Spleen (tissue), 11 donors: ENCODE measurements at regions not wholly inside any gene's neighbourhood (a gene's known extent, or its start where the extent isn't known, plus 50 kb on each side); places are given as distances from the start of the nearest gene placed in this dataset.

Source experiments
- DNase-seq: peaks from one replicate; pipeline ENCODE4 v3.0.0-alpha.2; 2020
- H3K27ac ChIP-seq, 8 donors: fragments of 200-600 bp; sonication (generic) in 7 of 8; 1 replicate in 4 of 8; 2 replicates in 4 of 8; pipeline versions ENCODE4 v1.5.0 to v1.8.0; 2016 to 2021; ENCODE audit warnings: inconsistent platforms in 4 of 8, mild to moderate bottlenecking in 4 of 8, moderate library complexity in 1 of 8
- H3K27me3 ChIP-seq, 7 donors: fragments of 200-600 bp; sonication (generic) in 6 of 7; replicated peaks in 1 of 7; 1 replicate in 4 of 7; 2 replicates in 3 of 7; pipeline versions ENCODE4 v1.5.0 to v1.8.0; 2016 to 2021; ENCODE audit warnings: inconsistent platforms in 3 of 7, mild to moderate bottlenecking in 1 of 7
- H3K36me3 ChIP-seq, 6 donors: fragments of 200-600 bp; sonication (generic) in 5 of 6; 1 replicate in 4 of 6; 2 replicates in 2 of 6; pipeline versions ENCODE4 v1.5.0 to v1.8.0; 2016 to 2021; ENCODE audit warnings: inconsistent platforms in 2 of 6
- H3K4me1 ChIP-seq, 6 donors: fragments of 200-600 bp; sonication (generic) in 5 of 6; 1 replicate in 3 of 6; 2 replicates in 3 of 6; pipeline versions ENCODE4 v1.5.0 to v1.8.0; 2016 to 2021; ENCODE audit warnings: inconsistent platforms in 3 of 6
- H3K4me3 ChIP-seq, 8 donors: fragments of 200-600 bp; sonication (generic) in 7 of 8; 1 replicate in 4 of 8; 2 replicates in 4 of 8; pipeline versions ENCODE4 v1.5.0 to v1.8.0; 2016 to 2021; ENCODE audit warnings: inconsistent platforms in 4 of 8, mild to moderate bottlenecking in 4 of 8, moderate library complexity in 2 of 8
- H3K9me3 ChIP-seq, 8 donors: fragments of 200-600 bp; sonication (generic) in 7 of 8; 1 replicate in 4 of 8; 2 replicates in 4 of 8; pipeline versions ENCODE4 v1.5.0 to v1.8.0; 2016 to 2021; ENCODE audit warnings: inconsistent platforms in 4 of 8
- POLR2A ChIP-seq, 3 donors: fragments of 450-650 bp; IDR thresholded peaks; one replicate each; pipeline ENCODE4 v1.5.1; 2017; ENCODE audit warnings: antibody characterized with exemption in 3 of 3, mild to moderate bottlenecking in 1 of 3
- POLR2AphosphoS5 ChIP-seq, 3 donors: sonication (generic); formaldehyde crosslinking; IDR thresholded peaks; one replicate each; pipeline ENCODE4 v1.5.1; 2017; ENCODE audit warnings: antibody characterized with exemption in 3 of 3
- WGBS, 5 donors: extraction: QIAGEN DNeasy Blood & Tissue Kit in 3 of 5; methylation state at CpG; one replicate each; pipeline versions ENCODE4 v1.1.5 to v1.1.7; 2013 to 2018; 5-methylcytosine and 5-hydroxymethylcytosine counted together
- intact Hi-C: fragments of 100-400 bp; cut with DNase I; formaldehyde crosslinking; loops from one replicate; pipeline ENCODE4 v1.15.0; 2023; ENCODE audit warnings: low total_unique reads
- TF ChIP-seq, protein P1 (sequence below), 11 experiments: fragments of 200-600 bp in 7 of 11; fragments of 450-650 bp in 4 of 11; sonication (generic) in 4 of 11; IDR thresholded peaks in 8 of 11; conservative IDR thresholded peaks in 3 of 11; 1 replicate in 7 of 11; 2 replicates in 4 of 11; pipeline versions ENCODE4 v1.4.0 to v1.8.0; 2016 to 2021; ENCODE audit warnings: antibody characterized with exemption in 11 of 11, inconsistent platforms in 4 of 11, mild to moderate bottlenecking in 1 of 11
- donor health status: healthy with polysubstance abuse.
- donor health status: DM: no; HTN: no; CAD: no; lungs with moderate emphysema.
- donor health status: DM: no; HTN: no; CAD: no.
- donor health status: Bipolar disorder and iron deficiency.
- donor health status: healthy.
- donor health status: DM: no; HTN: no; CAD: no.
- donor health status: DM: yes; HTN: yes; CAD: no.

DNA sequence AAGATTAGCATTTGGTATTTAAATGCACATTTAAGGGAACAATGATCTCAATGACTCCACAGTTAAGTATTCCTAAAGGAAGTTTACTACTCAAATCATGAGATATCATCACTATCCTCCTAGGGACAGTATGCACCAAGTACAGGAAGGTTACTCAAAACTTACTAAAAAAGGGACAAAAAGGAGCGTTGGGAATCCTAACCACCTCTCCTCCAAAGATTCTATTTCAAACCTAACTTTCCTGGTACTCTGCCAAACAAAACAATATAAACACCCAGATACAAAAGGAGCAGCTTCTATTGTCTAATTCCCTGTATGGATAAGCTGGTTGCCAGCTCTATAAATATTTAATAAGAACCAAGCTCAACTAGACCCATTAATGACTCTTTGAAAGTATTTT is 377.7 kb downstream of the NUAK1 start:
- intact Hi-C loops = no loop called here
- Histone ChIP-seq H3K27me3 (peaks cover 0 to 3% (median 0%) of the 10 kb centered on the region in 7 donors), H3K4me3 (no peak overlapping the region), H3K4me1 (no peaks in the 10 kb centered on the region), H3K27ac (no peak overlapping the region), H3K9me3 (no peaks in the 10 kb centered on the region), H3K36me3 (no peaks in the 10 kb centered on the region)
- no peak for TF ChIP-seq POLR2A (IDR thresholded peaks at IDR 0.05)
- TF ChIP-seq, protein P1, sequence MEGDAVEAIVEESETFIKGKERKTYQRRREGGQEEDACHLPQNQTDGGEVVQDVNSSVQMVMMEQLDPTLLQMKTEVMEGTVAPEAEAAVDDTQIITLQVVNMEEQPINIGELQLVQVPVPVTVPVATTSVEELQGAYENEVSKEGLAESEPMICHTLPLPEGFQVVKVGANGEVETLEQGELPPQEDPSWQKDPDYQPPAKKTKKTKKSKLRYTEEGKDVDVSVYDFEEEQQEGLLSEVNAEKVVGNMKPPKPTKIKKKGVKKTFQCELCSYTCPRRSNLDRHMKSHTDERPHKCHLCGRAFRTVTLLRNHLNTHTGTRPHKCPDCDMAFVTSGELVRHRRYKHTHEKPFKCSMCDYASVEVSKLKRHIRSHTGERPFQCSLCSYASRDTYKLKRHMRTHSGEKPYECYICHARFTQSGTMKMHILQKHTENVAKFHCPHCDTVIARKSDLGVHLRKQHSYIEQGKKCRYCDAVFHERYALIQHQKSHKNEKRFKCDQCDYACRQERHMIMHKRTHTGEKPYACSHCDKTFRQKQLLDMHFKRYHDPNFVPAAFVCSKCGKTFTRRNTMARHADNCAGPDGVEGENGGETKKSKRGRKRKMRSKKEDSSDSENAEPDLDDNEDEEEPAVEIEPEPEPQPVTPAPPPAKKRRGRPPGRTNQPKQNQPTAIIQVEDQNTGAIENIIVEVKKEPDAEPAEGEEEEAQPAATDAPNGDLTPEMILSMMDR (IDR thresholded peaks at IDR 0.05 in 8 of 11, conservative IDR thresholded peaks at IDR 0.05 in 3 of 11) = no peak
- TF ChIP-seq POLR2AphosphoS5 (IDR thresholded peaks at IDR 0.05) = no peak
- 66 to 83% (median 74%) methylated on average over 1 of the region's 1 CpG for WGBS, 5 donors
- no peak for DNase-seq

GRCh38 chr12:105764216-105764835 is 374.4 kb downstream of the NUAK1 start:
- Histone ChIP-seq H3K36me3 (no peaks in the 10 kb centered on the region), H3K27me3 (peaks cover 0 to 3% (median 0%) of the 10 kb centered on the region in 7 donors), H3K4me1 (no peaks in the 10 kb centered on the region), H3K4me3 (no peak overlapping the region), H3K27ac (no peak overlapping the region), H3K9me3 (no peaks in the 10 kb centered on the region)
- DNase-seq = no peak
- intact Hi-C loops = no loop called here
- WGBS, 5 donors = 56 to 72% (median 68%) methylated on average over 10 of the region's 10 CpGs
- TF ChIP-seq, protein P1 (IDR thresholded peaks at IDR 0.05 in 8 of 11, conservative IDR thresholded peaks at IDR 0.05 in 3 of 11) = no peak
- TF ChIP-seq POLR2A (IDR thresholded peaks at IDR 0.05) = no peak

DNA sequence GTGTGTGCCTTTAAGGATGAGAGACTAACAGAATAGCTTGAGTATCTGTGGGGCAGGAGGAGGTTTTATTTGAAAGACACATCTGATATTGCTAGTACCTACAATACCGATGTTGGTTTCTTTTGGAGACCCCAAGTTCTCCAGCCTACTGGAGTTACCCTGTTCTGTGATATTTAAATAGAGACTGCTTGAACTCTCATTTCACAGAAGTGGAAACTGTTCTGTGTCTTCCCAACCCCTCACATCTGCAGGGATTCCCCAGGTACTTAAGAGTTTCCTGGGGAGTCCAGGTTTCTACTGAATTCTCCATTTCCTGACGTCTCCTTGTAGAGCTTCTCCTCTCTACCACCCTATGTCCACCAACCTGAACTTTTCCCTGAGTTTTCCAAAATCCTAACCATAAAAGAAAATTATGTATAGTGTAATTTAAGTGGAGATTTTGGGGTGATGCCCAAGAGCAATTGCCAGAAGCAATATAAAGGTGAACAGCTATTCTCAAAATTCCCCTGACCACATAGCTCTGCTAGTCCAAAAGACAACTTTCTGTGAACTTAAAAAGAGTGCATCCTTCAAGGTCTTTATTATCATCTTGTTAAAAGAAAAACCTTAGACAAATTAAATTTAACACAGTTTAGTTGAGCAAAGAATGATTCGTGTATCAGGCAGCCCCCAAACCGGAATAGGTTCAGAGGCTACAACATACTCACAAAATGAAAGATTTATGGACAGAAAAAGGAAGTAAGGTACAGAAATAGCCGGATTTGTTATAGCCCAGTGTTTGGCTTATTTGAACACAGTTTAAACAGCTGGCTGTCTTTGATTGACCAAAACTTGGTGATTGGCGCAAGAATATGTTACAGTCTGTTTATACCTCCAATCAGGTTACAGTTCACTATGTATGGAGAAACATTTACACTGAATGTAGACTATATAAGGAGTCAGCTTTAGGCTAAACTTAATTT is 373.4 kb downstream of the NUAK1 start:
- TF ChIP-seq POLR2A (IDR thresholded peaks at IDR 0.05) = no peak
- H3K27me3 ChIP-seq = peaks cover 0 to 3% (median 0%) of the 10 kb centered on the region in 7 donors
- H3K4me1 ChIP-seq = no peaks in the 10 kb centered on the region
- DNase-seq = no peak
- no peaks in the 10 kb centered on the region for H3K9me3 ChIP-seq
- intact Hi-C loops = no loop called here
- H3K4me3 ChIP-seq = no peak overlapping the region
- 29 to 47% (median 40%) methylated on average over 6 of the region's 6 CpGs for WGBS, 5 donors
- no peaks in the 10 kb centered on the region for H3K36me3 ChIP-seq
- no peak overlapping the region for H3K27ac ChIP-seq

- Histone ChIP-seq H3K4me3 (no peak overlapping the region), H3K4me1 (no peaks in the 10 kb centered on the region), H3K27me3 (peaks cover 0 to 5% (median 0%) of the 10 kb centered on the region in 7 donors), H3K9me3 (no peaks in the 10 kb centered on the region), H3K36me3 (no peaks in the 10 kb centered on the region), H3K27ac (no peak overlapping the region)
- DNase-seq = no peak
- 78 to 87% (median 83%) methylated on average over 4 of the region's 4 CpGs for WGBS, 5 donors
- no peak for TF ChIP-seq POLR2AphosphoS5 (IDR thresholded peaks at IDR 0.05)
- TF ChIP-seq POLR2A (IDR thresholded peaks at IDR 0.05) = no peak
- TF ChIP-seq, protein P1 (IDR thresholded peaks at IDR 0.05 in 8 of 11, conservative IDR thresholded peaks at IDR 0.05 in 3 of 11) = no peak
- intact Hi-C loops = no loop called here
Observed at GRCh38 chr12:105766029-105766428, 372.7 kb downstream of the NUAK1 start.
